ENCODE measurements at regions not wholly inside any gene's neighbourhood (a gene's known extent, or its start where the extent isn't known, plus 50 kb on each side); places are given as distances from the start of the nearest gene placed in this dataset.

- Histone ChIP-seq H3K79me2 (ENCODE audit: control insufficient read depth, insufficient read depth, low read length) (no peaks in the 10 kb centered on the region), H3K4me2 (ENCODE audit: control insufficient read depth, extremely low read depth, insufficient read depth, low read depth, low read length) (no peak overlapping the region), H4K20me1 (ENCODE audit: control insufficient read depth, extremely low read depth, insufficient read depth, low read length) (no peaks in the 10 kb centered on the region), H3K9me1 (ENCODE audit: control insufficient read depth, extremely low read depth, insufficient read depth, low read length) (no peaks in the 10 kb centered on the region), H3K9ac (ENCODE audit: control insufficient read depth, extremely low read depth, insufficient read depth, low read length) (no peak overlapping the region), H2AFZ (ENCODE audit: control insufficient read depth, low read length) (no peak overlapping the region), H3K4me1 (ENCODE audit: control insufficient read depth, extremely low read depth, insufficient read depth, low read length) (no peaks in the 10 kb centered on the region), H3K9me3 (ENCODE audit: control insufficient read depth, low read depth, low read length) (no peaks in the 10 kb centered on the region), H3K4me3 (ENCODE audit: control insufficient read depth in 2 of 3, extremely low read depth in 1 of 3, insufficient read depth in 2 of 3, low read depth in 1 of 3, low read length in 3 of 3) (no peak overlapping the region), H3K27ac (ENCODE audit: control insufficient read depth, insufficient read depth, low read length) (no peak overlapping the region), H3K36me3 (ENCODE audit: control insufficient read depth in 2 of 2, extremely low read depth in 1 of 2, insufficient read depth in 2 of 2, low read length in 2 of 2) (no peaks in the 10 kb centered on the region), H3K27me3 (ENCODE audit: control insufficient read depth, extremely low read depth, insufficient read depth, low read length) (no peaks in the 10 kb centered on the region)
- dilution Hi-C loops (cut with MboI; ENCODE audit: extremely low pct_ligation_motif_present, low sequenced_read_pairs) = no loop called here
- DNase-seq (ENCODE audit: low read depth, low spot score) (no peak), FAIRE-seq (no peak)
- no peak for TF ChIP-seq CTCF (optimal IDR thresholded peaks at IDR 0.05 in 1 of 3, IDR thresholded peaks at IDR 0.05 in 1 of 3, conservative IDR thresholded peaks at IDR 0.05 in 1 of 3; ENCODE audit: extremely low read depth in 1 of 3, insufficient read depth in 2 of 3, low read length in 3 of 3)
- TF ChIP-seq EZH2 (IDR thresholded peaks at IDR 0.05; ENCODE audit: low read length) = no peak
Observed at GRCh38 chr13:53321296-53321801, 292.7 kb downstream of the OLFM4 start.

GRCh38 chr13:53324656-53325055 is 296.0 kb downstream of the OLFM4 start:
- Histone ChIP-seq H3K79me2 (ENCODE audit: control insufficient read depth, insufficient read depth, low read length) (no peaks in the 10 kb centered on the region), H3K4me1 (ENCODE audit: control insufficient read depth, extremely low read depth, insufficient read depth, low read length) (no peaks in the 10 kb centered on the region), H3K4me3 (ENCODE audit: control insufficient read depth in 2 of 3, extremely low read depth in 1 of 3, insufficient read depth in 2 of 3, low read depth in 1 of 3, low read length in 3 of 3) (no peak overlapping the region), H3K9me1 (ENCODE audit: control insufficient read depth, extremely low read depth, insufficient read depth, low read length) (no peaks in the 10 kb centered on the region), H4K20me1 (ENCODE audit: control insufficient read depth, extremely low read depth, insufficient read depth, low read length) (no peaks in the 10 kb centered on the region), H3K4me2 (ENCODE audit: control insufficient read depth, extremely low read depth, insufficient read depth, low read depth, low read length) (no peak overlapping the region), H3K27me3 (ENCODE audit: control insufficient read depth, extremely low read depth, insufficient read depth, low read length) (no peaks in the 10 kb centered on the region), H3K9me3 (ENCODE audit: control insufficient read depth, low read depth, low read length) (no peaks in the 10 kb centered on the region), H3K36me3 (ENCODE audit: control insufficient read depth in 2 of 2, extremely low read depth in 1 of 2, insufficient read depth in 2 of 2, low read length in 2 of 2) (no peaks in the 10 kb centered on the region), H3K9ac (ENCODE audit: control insufficient read depth, extremely low read depth, insufficient read depth, low read length) (no peak overlapping the region), H2AFZ (ENCODE audit: control insufficient read depth, low read length) (no peak overlapping the region), H3K27ac (ENCODE audit: control insufficient read depth, insufficient read depth, low read length) (no peak overlapping the region)
- dilution Hi-C loops (cut with MboI; ENCODE audit: extremely low pct_ligation_motif_present, low sequenced_read_pairs) = no loop called here
- no peak for DNase-seq (ENCODE audit: low read depth, low spot score)
- no peak for TF ChIP-seq EZH2 (IDR thresholded peaks at IDR 0.05; ENCODE audit: low read length)
- TF ChIP-seq CTCF (optimal IDR thresholded peaks at IDR 0.05 in 1 of 3, IDR thresholded peaks at IDR 0.05 in 1 of 3, conservative IDR thresholded peaks at IDR 0.05 in 1 of 3; ENCODE audit: extremely low read depth in 1 of 3, insufficient read depth in 2 of 3, low read length in 3 of 3) = no peak
- no peak for FAIRE-seq
